GM10266 (cell line): ENCODE measurements at regions not wholly inside any gene's neighbourhood (a gene's known extent, or its start where the extent isn't known, plus 50 kb on each side); places are given as distances from the start of the nearest gene placed in this dataset.

Experiments
- DNase-seq: peaks from one replicate; pipeline ENCODE4 v3.0.0; 2012; ENCODE audit errors: extremely low spot score
- CTCF ChIP-seq: IDR thresholded peaks from 2 replicates; pipeline ENCODE4 v1.5.1; 2012; ENCODE audit warnings: mild to moderate bottlenecking, low read depth; ENCODE audit not compliant: control insufficient read depth, insufficient read depth; ENCODE audit errors: missing control alignments

- DNase-seq = no peak
- TF ChIP-seq CTCF = no peak
Observed at GRCh38 chr2:220969348-220969747, 602.8 kb downstream of the EPHA4 start.

GRCh38 chr2:220980966-220981675 lies 591.0 kb downstream of the EPHA4 start:
- TF ChIP-seq CTCF = no peak
- no peak for DNase-seq

GRCh38 chr2:220981926-220982325 lies 590.2 kb downstream of the EPHA4 start:
- no peak for TF ChIP-seq CTCF
- DNase-seq = no peak

GRCh38 chr2:220985561-220985960 lies 586.5 kb downstream of the EPHA4 start:
- no peak for DNase-seq
- no peak for TF ChIP-seq CTCF

- TF ChIP-seq CTCF = no peak
- DNase-seq = no peak
Observed at GRCh38 chr2:220987839-220988238, 584.3 kb downstream of the EPHA4 start.

- TF ChIP-seq CTCF = no peak
- no peak for DNase-seq
Observed at GRCh38 chr2:220991972-220992371, 580.1 kb downstream of the EPHA4 start.

GRCh38 chr2:220994846-220995245 lies 577.3 kb downstream of the EPHA4 start:
- no peak for TF ChIP-seq CTCF

More at GRCh38 chr2:220994846-220995245, 577.3 kb downstream of the EPHA4 start:
- no peak for DNase-seq
